CD4-positive, alpha-beta T cell (primary cell): ENCODE measurements at regions not wholly inside any gene's neighbourhood (a gene's known extent, or its start where the extent isn't known, plus 50 kb on each side); places are given as distances from the start of the nearest gene placed in this dataset.

Source experiments
- ATAC-seq: fragments of 200-7000 bp; cut with Tn5 transposase; one replicate; pipeline ENCODE4 v1.10.0; 2022; ENCODE audit warnings: mild to moderate bottlenecking; ENCODE audit not compliant: poor library complexity
- CTCF ChIA-PET: fragments of 350-600 bp; sonication (Branson Sonifier 250); formaldehyde crosslinking; loops from one replicate; lab custom pipeline; 2021; ENCODE audit warnings: antibody characterized with exemption, inconsistent platforms; lab: Charles Lee
- POLR2A ChIA-PET: fragments of 350-600 bp; sonication (Branson Sonifier 250); formaldehyde crosslinking; loops from one replicate; lab custom pipeline; 2021; ENCODE audit warnings: antibody characterized with exemption, inconsistent platforms; lab: Charles Lee
- DNase-seq, 14 experiments: peaks; one replicate each; pipeline ENCODE4 v3.0.0-alpha.2; 2013 to 2020; ENCODE audit warnings: mixed read lengths in 2 of 14
- H3K27ac ChIP-seq, 2 donors: one replicate each; pipeline versions ENCODE4 v1.5.1 to v1.7.0; 2013; ENCODE audit warnings: low read length in 2 of 2, low read depth in 1 of 2, mild to moderate bottlenecking in 1 of 2
- H3K27me3 ChIP-seq, 2 experiments: 1 replicate in 1 of 2; 2 replicates in 1 of 2; pipeline versions ENCODE4 v1.6.1 to v1.7.0; 2013; ENCODE audit warnings: low read length in 2 of 2, control low read depth in 1 of 2, mild to moderate bottlenecking in 1 of 2, moderate library complexity in 1 of 2; ENCODE audit not compliant: insufficient read depth in 2 of 2, control insufficient read depth in 1 of 2
- H3K36me3 ChIP-seq: one replicate; pipeline ENCODE4 v1.6.1; 2013; ENCODE audit warnings: low read length, control low read depth; ENCODE audit not compliant: insufficient read depth
- H3K4me1 ChIP-seq: one replicate; pipeline ENCODE4 v1.6.1; 2013; ENCODE audit warnings: low read length, control low read depth; ENCODE audit not compliant: insufficient read depth
- H3K4me3 ChIP-seq: one replicate; pipeline ENCODE4 v1.5.1; 2013; ENCODE audit warnings: mild to moderate bottlenecking, low read length, moderate library complexity
- H3K9me3 ChIP-seq, 2 experiments: 1 replicate in 1 of 2; 2 replicates in 1 of 2; pipeline versions ENCODE4 v1.6.1 to v1.7.0; 2013; ENCODE audit warnings: low read length in 2 of 2, mild to moderate bottlenecking in 2 of 2, control low read depth in 1 of 2, moderate library complexity in 1 of 2; ENCODE audit not compliant: control insufficient read depth in 1 of 2, insufficient read depth in 1 of 2
- H3K27ac Mint-ChIP-seq: one replicate; pipeline ENCODE4 v1.8.0; 2020; ENCODE audit warnings: mixed read lengths
- H3K27me3 Mint-ChIP-seq: one replicate; pipeline ENCODE4 v1.8.0; 2021; ENCODE audit warnings: mixed read lengths
- H3K36me3 Mint-ChIP-seq: one replicate; pipeline ENCODE4 v1.8.0; 2021; ENCODE audit warnings: low read depth, mixed read lengths
- H3K4me1 Mint-ChIP-seq: one replicate; pipeline ENCODE4 v1.8.0; 2021; ENCODE audit warnings: low read depth, mixed read lengths
- H3K4me3 Mint-ChIP-seq: one replicate; pipeline ENCODE4 v1.8.0; 2020; ENCODE audit warnings: mild to moderate bottlenecking, mixed read lengths
- H3K9me3 Mint-ChIP-seq: one replicate; pipeline ENCODE4 v1.8.0; 2020; ENCODE audit warnings: mixed read lengths
- intact Hi-C, 2 experiments: fragments of 100-400 bp; cut with DNase I in 1 of 2; cut with micrococcal nuclease in 1 of 2; formaldehyde crosslinking; loops; one replicate each; pipeline versions ENCODE4 v1.15.1 to v1.9.0; 2023 to 2025; cut with DNase I, micrococcal nuclease
- TF ChIP-seq, protein P1 (sequence below): fragments of 200-600 bp; IDR thresholded peaks from one replicate; pipeline ENCODE4 v1.8.0; 2022; ENCODE audit warnings: antibody characterized with exemption, mild to moderate bottlenecking

DNA sequence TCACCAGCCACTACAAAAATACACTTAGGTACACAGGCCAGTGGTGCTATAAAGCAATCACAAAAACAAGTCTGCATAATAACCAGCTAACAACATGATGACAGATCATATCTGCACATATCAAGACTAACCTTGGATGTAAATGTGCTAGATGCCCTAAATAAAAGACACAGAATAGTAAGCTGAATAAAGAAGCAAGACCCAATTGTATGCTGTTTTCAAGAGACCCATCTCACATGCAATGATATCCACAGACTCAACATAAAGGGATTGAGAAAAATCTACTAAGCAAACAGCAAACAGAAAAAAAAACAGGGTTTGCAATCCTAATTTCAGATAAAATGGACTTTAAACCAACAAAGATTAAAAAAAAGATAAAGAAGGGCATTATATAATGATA, 505.4 kb upstream of the FZD8 start:
- TF ChIP-seq, protein P1, sequence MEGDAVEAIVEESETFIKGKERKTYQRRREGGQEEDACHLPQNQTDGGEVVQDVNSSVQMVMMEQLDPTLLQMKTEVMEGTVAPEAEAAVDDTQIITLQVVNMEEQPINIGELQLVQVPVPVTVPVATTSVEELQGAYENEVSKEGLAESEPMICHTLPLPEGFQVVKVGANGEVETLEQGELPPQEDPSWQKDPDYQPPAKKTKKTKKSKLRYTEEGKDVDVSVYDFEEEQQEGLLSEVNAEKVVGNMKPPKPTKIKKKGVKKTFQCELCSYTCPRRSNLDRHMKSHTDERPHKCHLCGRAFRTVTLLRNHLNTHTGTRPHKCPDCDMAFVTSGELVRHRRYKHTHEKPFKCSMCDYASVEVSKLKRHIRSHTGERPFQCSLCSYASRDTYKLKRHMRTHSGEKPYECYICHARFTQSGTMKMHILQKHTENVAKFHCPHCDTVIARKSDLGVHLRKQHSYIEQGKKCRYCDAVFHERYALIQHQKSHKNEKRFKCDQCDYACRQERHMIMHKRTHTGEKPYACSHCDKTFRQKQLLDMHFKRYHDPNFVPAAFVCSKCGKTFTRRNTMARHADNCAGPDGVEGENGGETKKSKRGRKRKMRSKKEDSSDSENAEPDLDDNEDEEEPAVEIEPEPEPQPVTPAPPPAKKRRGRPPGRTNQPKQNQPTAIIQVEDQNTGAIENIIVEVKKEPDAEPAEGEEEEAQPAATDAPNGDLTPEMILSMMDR: no peak
- no peaks in the 10 kb centered on the region for H3K4me1 ChIP-seq
- no peak overlapping the region for H3K4me3 ChIP-seq
- Mint-ChIP-seq H3K9me3 (peaks cover 17% of the 10 kb centered on the region), H3K36me3 (no peaks in the 10 kb centered on the region), H3K4me1 (no peaks in the 10 kb centered on the region), H3K27ac (no peak overlapping the region), H3K27me3 (no peaks in the 10 kb centered on the region), H3K4me3 (no peak overlapping the region)
- no peaks in the 10 kb centered on the region for H3K27me3 ChIP-seq
- ChIA-PET CTCF (no interaction called here), POLR2A (no interaction called here)
- peaks cover 6 to 7% of the 10 kb centered on the region in 2 experiments for H3K9me3 ChIP-seq
- DNase-seq (no peak), ATAC-seq (no peak)
- no peaks in the 10 kb centered on the region for H3K36me3 ChIP-seq
- H3K27ac ChIP-seq: no peak overlapping the region
- intact Hi-C loops: no loop called here

DNA sequence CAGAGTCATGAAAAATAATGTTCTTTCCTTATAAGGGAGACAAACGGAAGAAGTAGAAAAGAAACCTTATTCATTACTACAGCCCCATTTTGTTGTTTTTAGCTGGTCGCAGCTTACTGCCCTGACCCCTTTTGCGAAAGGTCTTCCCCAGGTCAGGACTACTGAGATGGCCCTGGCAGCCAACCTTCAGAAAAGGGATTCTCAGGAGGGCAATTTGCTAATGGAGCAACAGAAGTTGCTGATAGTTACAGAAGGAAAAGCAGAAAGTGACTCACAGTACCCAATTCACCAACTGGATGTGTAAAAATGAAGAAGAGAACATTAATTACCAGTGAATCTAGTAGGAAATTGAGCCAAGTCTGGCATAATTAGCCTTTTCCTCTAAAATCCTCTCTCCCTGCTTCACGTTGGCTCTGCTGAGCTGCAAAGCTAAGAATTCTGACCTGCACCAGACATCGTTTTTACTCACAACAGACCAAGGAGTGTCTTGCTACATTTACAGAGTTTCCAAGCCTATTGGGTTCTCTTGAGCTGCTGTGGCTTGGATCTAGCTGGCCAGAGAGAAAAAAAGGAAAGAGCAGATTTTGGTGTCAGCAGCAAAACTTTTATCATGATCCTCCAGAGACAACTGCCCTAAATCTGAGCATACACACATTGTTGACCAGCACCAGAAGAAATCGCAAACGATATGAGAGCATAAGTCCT, 499.9 kb upstream of the FZD8 start:
- no peaks in the 10 kb centered on the region for H3K27me3 ChIP-seq
- Mint-ChIP-seq H3K27me3 (no peaks in the 10 kb centered on the region), H3K4me3 (no peak overlapping the region), H3K27ac (no peak overlapping the region), H3K9me3 (peaks cover 26% of the 10 kb centered on the region), H3K4me1 (no peaks in the 10 kb centered on the region), H3K36me3 (no peaks in the 10 kb centered on the region)
- POLR2A ChIA-PET: no interaction called here
- no peak for ATAC-seq
- intact Hi-C loops: no loop called here
- no peak overlapping the region for H3K4me3 ChIP-seq
- no peaks in the 10 kb centered on the region for H3K9me3 ChIP-seq
- no peaks in the 10 kb centered on the region for H3K36me3 ChIP-seq
- DNase-seq: no peak
- TF ChIP-seq, protein P1: no peak
- no peaks in the 10 kb centered on the region for H3K4me1 ChIP-seq
- H3K27ac ChIP-seq: no peak overlapping the region
- CTCF ChIA-PET: no interaction called here

DNA sequence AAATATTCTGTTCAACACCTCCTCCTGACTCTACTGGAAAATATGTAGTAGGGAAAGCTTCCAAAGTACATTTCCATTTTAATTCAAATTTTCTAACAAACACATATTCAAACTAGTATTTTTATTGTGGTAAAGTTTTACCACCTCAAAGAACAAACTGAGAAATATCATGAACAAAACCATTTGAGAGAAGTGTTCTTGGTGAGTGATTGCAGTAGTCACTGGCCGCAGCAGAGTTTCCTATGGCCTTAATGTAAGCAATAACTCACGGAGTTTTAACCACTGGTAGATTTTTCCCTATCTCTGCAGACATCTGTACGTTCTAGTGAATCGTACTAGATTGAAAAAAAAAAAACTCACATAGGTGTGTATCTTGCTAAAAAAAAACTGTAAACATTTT, 487.0 kb upstream of the FZD8 start:
- H3K36me3 Mint-ChIP-seq: no peaks in the 10 kb centered on the region
- ATAC-seq (no peak), DNase-seq (no peak)
- Histone ChIP-seq H3K36me3 (no peaks in the 10 kb centered on the region), H3K4me3 (no peak overlapping the region), H3K27ac (no peak overlapping the region), H3K4me1 (no peaks in the 10 kb centered on the region), H3K27me3 (no peaks in the 10 kb centered on the region), H3K9me3 (no peaks in the 10 kb centered on the region)
- intact Hi-C loops: no loop called here
- TF ChIP-seq, protein P1: no peak
- peaks cover 12% of the 10 kb centered on the region for H3K9me3 Mint-ChIP-seq
- POLR2A ChIA-PET: no interaction called here
- H3K27me3 Mint-ChIP-seq: no peaks in the 10 kb centered on the region
- CTCF ChIA-PET: no interaction called here
- H3K4me3 Mint-ChIP-seq: no peak overlapping the region
- no peaks in the 10 kb centered on the region for H3K4me1 Mint-ChIP-seq
- no peak overlapping the region for H3K27ac Mint-ChIP-seq
